Cardiac fibroblast (primary cell): ENCODE measurements at regions not wholly inside any gene's neighbourhood (a gene's known extent, or its start where the extent isn't known, plus 50 kb on each side); places are given as distances from the start of the nearest gene placed in this dataset.

Experiments
- DNase-seq, 2 donors: peaks; one replicate each; pipeline versions ENCODE4 v3.0.0 to v3.0.0-alpha.2; 2010; ENCODE audit warnings: low read depth in 2 of 2
- H3K4me3 ChIP-seq, 2 donors: replicated peaks in 1 of 2; 1 replicate in 1 of 2; 2 replicates in 1 of 2; pipeline ENCODE4 v1.5.1; 2011; ENCODE audit warnings: low read depth in 2 of 2, low read length in 2 of 2, mild to moderate bottlenecking in 2 of 2, moderate library complexity in 1 of 2
- TF ChIP-seq, protein P1 (sequence below): IDR thresholded peaks from one replicate; pipeline ENCODE4 v1.5.1; 2011; ENCODE audit warnings: low read depth, mild to moderate bottlenecking, low read length, inconsistent platforms

DNA sequence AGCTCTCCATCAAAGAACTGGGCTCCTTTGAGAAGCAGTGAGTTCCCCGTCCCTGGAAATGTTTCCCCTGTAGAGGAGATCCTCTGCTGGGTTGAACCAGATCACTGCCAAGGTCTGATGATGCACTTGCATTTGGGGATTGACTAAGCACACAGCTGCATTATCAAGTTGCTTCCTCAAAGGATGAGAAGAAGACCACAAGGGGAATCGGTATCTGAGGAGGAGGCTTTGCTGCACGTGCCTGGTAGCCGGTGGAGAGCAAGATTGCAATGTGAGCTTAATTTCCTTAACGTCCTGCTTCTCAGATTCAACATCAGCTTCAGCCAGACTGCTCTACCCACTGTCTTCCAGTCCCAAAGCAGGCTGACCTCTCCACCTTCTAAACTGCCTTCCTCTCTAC, 128.8 kb upstream of the STMND1 start:
- no peak for DNase-seq
- TF ChIP-seq, protein P1, sequence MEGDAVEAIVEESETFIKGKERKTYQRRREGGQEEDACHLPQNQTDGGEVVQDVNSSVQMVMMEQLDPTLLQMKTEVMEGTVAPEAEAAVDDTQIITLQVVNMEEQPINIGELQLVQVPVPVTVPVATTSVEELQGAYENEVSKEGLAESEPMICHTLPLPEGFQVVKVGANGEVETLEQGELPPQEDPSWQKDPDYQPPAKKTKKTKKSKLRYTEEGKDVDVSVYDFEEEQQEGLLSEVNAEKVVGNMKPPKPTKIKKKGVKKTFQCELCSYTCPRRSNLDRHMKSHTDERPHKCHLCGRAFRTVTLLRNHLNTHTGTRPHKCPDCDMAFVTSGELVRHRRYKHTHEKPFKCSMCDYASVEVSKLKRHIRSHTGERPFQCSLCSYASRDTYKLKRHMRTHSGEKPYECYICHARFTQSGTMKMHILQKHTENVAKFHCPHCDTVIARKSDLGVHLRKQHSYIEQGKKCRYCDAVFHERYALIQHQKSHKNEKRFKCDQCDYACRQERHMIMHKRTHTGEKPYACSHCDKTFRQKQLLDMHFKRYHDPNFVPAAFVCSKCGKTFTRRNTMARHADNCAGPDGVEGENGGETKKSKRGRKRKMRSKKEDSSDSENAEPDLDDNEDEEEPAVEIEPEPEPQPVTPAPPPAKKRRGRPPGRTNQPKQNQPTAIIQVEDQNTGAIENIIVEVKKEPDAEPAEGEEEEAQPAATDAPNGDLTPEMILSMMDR: no peak
- no peak overlapping the region for H3K4me3 ChIP-seq

DNA sequence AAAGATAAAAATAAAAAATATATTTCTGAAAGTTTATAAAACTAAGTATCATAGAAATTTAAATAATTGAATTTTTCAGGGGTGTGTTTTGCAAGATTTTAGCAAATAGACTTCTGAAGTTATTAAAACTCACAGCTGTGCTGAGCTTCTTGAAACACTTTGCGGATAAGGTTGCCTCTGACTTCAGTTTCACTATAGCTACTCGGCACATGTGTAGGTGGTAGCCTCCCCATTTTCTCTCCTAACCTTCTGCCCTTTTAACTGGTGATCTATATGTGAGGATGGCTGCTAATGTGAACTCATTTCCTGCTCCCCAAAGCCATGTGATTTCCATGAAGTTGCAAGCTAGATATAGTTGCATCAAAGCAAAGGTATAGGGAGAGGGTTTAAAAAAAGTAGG, 129.3 kb upstream of the STMND1 start:
- TF ChIP-seq, protein P1: no peak
- DNase-seq: no peak
- no peak overlapping the region for H3K4me3 ChIP-seq

DNA sequence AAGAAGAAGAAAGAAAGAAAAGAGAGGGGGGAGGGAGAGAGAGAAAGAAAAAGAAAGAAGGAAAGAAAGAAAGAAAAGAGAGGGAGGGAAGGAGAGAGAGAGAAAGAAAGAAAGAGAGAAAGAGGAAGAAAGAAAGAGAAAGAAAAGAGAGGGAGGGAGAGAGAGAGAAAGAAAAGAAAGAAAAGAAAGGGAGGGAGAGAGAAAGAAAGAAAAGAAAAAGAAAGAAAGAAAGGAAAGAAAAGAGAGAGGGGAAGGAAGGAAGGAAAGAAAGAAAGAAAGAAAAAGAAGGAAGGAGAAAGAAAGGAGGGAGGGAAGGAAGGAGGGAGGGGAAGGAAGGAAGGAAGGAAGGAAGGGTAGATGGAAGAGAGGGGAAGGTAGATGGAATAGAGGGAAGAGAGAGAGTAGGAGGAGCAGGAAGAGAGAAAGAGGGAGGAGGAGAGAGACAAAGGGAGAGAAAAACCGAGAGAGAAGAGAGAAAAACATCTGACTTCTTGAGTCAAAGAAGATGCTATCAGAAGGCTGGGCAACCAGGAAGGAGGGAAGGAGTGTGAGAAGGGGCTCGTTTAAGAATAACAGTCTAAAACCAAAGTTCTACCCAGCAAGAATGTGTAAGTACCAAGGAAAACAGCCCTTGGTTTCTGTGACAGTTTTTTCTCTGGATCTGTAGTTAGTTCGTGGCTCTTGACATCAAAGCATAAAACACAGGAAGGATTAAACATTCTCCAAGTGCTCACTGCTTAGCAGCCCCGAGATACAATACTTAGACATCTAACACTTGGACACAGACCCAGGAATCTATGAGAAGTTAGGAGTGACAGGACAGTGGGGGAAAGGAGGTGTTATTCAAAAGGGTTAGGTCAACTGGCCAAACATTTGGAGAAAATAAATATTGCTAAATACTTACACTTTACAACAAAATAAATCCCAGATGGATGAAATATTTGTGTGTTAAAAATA, 131.9 kb upstream of the STMND1 start:
- TF ChIP-seq, protein P1: no peak

DNA sequence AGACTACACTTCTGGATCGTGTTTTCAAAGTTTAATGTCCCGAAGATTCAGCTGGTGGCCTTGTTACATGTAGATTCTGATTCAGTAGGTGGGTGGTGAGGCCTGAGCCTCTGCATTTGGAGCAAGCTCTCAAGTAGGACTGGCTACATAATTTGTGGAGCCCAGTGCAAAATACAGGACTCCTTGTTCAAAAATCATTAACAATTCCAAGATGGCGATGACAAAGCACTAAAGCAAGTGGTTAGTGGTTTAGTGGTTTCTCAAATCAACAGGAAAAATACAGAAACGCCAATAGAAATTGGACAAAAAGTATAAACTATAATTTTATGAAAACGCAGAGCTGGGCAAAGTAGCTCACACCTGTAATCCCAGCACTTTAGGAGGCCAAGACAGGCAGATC, 133.7 kb upstream of the STMND1 start:
- TF ChIP-seq, protein P1: no peak
- no peak for DNase-seq
- no peak overlapping the region for H3K4me3 ChIP-seq

More for the DNA sequence above, 131.9 kb upstream of the STMND1 start:
- DNase-seq: no peak
- H3K4me3 ChIP-seq: no peak overlapping the region

DNA sequence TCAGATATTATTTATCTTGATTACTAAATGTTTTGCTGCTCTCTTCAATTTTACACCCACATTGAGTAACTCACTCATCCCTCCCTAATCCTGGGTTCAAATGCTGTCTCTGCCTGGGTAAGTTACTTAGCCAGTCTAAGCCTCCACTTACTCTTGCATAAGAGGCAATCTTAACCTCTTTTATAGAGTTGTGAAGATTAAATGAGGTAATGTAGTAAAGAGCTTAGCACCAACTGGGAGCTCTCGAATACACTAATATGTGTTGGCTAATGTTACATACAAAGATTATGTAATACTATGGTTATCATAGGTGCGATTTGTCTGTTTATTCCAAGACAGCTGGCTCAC, 134.4 kb upstream of the STMND1 start:
- no peak overlapping the region for H3K4me3 ChIP-seq
- no peak for DNase-seq
- TF ChIP-seq, protein P1: no peak

DNA sequence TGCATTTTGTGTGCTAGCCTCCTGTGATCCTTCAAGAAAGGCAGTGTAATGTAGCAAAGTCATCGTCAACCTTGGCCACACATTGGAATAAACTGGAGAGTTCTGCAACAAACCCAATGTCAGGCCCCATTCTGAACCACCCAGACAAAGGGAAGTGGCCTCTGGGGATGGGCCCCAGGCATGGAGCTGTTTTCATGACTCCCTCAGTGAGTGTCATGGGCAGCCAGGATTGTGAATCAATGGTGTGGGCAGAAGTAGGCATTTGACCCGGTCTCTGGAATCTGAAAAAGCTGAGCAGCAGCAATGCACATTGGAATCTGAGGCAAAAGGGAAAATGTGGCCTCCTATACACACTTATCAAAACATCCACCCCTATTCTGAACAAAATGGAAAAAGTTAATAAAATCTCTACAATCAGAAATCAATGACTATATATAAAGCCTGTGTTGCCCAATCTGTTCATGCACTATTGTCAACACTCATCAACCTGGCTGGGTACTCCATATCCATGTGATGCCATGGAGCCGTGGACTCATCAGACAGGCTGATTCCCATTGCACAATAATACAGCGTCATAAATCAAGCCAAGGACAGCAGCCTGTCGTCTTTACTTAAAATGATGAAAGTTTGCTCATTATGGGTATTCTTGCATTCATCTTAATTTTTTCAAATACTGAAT, 134.9 kb upstream of the STMND1 start:
- no peak for DNase-seq
- H3K4me3 ChIP-seq: no peak overlapping the region
- TF ChIP-seq, protein P1: no peak
